Germinal center (tissue), 1 donor: ENCODE measurements at regions not wholly inside any gene's neighbourhood (a gene's known extent, or its start where the extent isn't known, plus 50 kb on each side); places are given as distances from the start of the nearest gene placed in this dataset.

Experiments
- DNase-seq: peaks from one replicate; pipeline ENCODE4 v3.0.0; 2012; ENCODE audit warnings: mixed read lengths, low spot score

- DNase-seq: no peak
Observed at GRCh38 chr3:135473449-135473848, 492.1 kb upstream of the PPP2R3A start.

- no peak for DNase-seq
Observed at GRCh38 chr3:135487261-135487660, 478.3 kb upstream of the PPP2R3A start.

- DNase-seq: no peak
Observed at GRCh38 chr3:135490219-135490915, 475.2 kb upstream of the PPP2R3A start.

GRCh38 chr3:135491491-135492205 is 473.9 kb upstream of the PPP2R3A start:
- DNase-seq: no peak

- no peak for DNase-seq
Observed at GRCh38 chr3:135495891-135496290, 469.6 kb upstream of the PPP2R3A start.

- DNase-seq: no peak
Observed at GRCh38 chr3:135497979-135498378, 467.5 kb upstream of the PPP2R3A start.

GRCh38 chr3:135499426-135499825 is 466.1 kb upstream of the PPP2R3A start:
- no peak for DNase-seq

GRCh38 chr3:135500034-135500433 is 465.5 kb upstream of the PPP2R3A start:
- no peak for DNase-seq

- DNase-seq: no peak
Observed at GRCh38 chr3:135503065-135503759, 462.3 kb upstream of the PPP2R3A start.

GRCh38 chr3:135503760-135504686 is 461.5 kb upstream of the PPP2R3A start:
- DNase-seq: peak; percentile 67

- no peak for DNase-seq
Observed at GRCh38 chr3:135513106-135514059, 452.1 kb upstream of the PPP2R3A start.

GRCh38 chr3:135514060-135514448 is 451.5 kb upstream of the PPP2R3A start:
- DNase-seq: no peak

GRCh38 chr3:135516143-135516542 is 449.4 kb upstream of the PPP2R3A start:
- DNase-seq: no peak

- DNase-seq: no peak
Observed at GRCh38 chr3:135528413-135529015, 437.0 kb upstream of the PPP2R3A start.

- no peak for DNase-seq
Observed at GRCh38 chr3:135532021-135532420, 433.5 kb upstream of the PPP2R3A start.

GRCh38 chr3:135538123-135538522 is 427.4 kb upstream of the PPP2R3A start:
- no peak for DNase-seq

GRCh38 chr3:135539351-135539750 is 426.2 kb upstream of the PPP2R3A start:
- DNase-seq: no peak

- no peak for DNase-seq
Observed at GRCh38 chr3:135539854-135540253, 425.7 kb upstream of the PPP2R3A start.

- DNase-seq: no peak
Observed at GRCh38 chr3:135549928-135550494, 415.5 kb upstream of the PPP2R3A start.

GRCh38 chr3:135556174-135556573 is 409.4 kb upstream of the PPP2R3A start:
- no peak for DNase-seq
